Right lobe of liver (tissue), 6 donors: ENCODE measurements at regions not wholly inside any gene's neighbourhood (a gene's known extent, or its start where the extent isn't known, plus 50 kb on each side); places are given as distances from the start of the nearest gene placed in this dataset.

Source experiments
- ATAC-seq, 4 donors: fragments of 200-7000 bp; cut with Tn5 transposase; one replicate each; pipeline ENCODE4 v1.9.1; 2020; ENCODE audit warnings: mild to moderate bottlenecking in 4 of 4, moderate library complexity in 4 of 4
- DNase-seq, 3 donors: peaks; one replicate each; pipeline ENCODE4 v3.0.0-alpha.2; 2020
- H3K27ac ChIP-seq, 3 donors: fragments of 200-600 bp; one replicate each; pipeline ENCODE4 v1.8.0; 2022
- H3K27me3 ChIP-seq, 2 donors: fragments of 200-600 bp; one replicate each; pipeline ENCODE4 v1.8.0; 2022
- H3K36me3 ChIP-seq, 4 donors: fragments of 200-600 bp; sonication (generic) in 1 of 4; one replicate each; pipeline versions ENCODE4 v1.5.1 to v1.8.0; 2017 to 2022; ENCODE audit warnings: control low read depth in 1 of 4
- H3K4me1 ChIP-seq, 4 donors: fragments of 200-600 bp; sonication (generic) in 1 of 4; one replicate each; pipeline versions ENCODE4 v1.5.1 to v1.8.0; 2017 to 2022; ENCODE audit warnings: control low read depth in 1 of 4
- H3K4me3 ChIP-seq, 3 donors: fragments of 200-600 bp; one replicate each; pipeline ENCODE4 v1.8.0; 2022
- H3K9me3 ChIP-seq, 4 donors: fragments of 200-600 bp; sonication (generic) in 1 of 4; one replicate each; pipeline versions ENCODE4 v1.5.1 to v1.8.0; 2017 to 2022; ENCODE audit warnings: control low read depth in 1 of 4
- POLR2A ChIP-seq: fragments of 450-650 bp; IDR thresholded peaks from one replicate; pipeline ENCODE4 v1.6.1; 2017; ENCODE audit warnings: antibody characterized with exemption, mild to moderate bottlenecking
- WGBS: methylation state at CpG from one replicate; pipeline ENCODE4 v1.1.6; 2018; ENCODE audit warnings: low coverage, low lambda C conversion rate; ENCODE audit not compliant: insufficient coverage; ENCODE audit errors: missing lambda C conversion rate; 5-methylcytosine and 5-hydroxymethylcytosine counted together
- intact Hi-C, 2 donors: fragments of 100-400 bp; cut with DNase I; formaldehyde crosslinking; loops; one replicate each; pipeline versions ENCODE4 v1.11.2 to v1.14.1; 2022
- TF ChIP-seq, protein P1 (sequence below), 4 donors: fragments of 200-600 bp in 3 of 4; fragments of 450-650 bp in 1 of 4; IDR thresholded peaks; one replicate each; pipeline versions ENCODE4 v1.5.1 to v1.8.0; 2016 to 2022; ENCODE audit warnings: antibody characterized with exemption in 4 of 4, mild to moderate bottlenecking in 2 of 4
- donor health status: DM: no; HTN: yes; CAD: no.
- donor health status: DM: no; HTN: no; CAD: no.
- donor health status: DM: no; HTN: no; CAD: no.
- donor health status: DM: no; HTN: yes; CAD: no.
- donor health status: DM: no; HTN: yes; CAD: no.

DNA sequence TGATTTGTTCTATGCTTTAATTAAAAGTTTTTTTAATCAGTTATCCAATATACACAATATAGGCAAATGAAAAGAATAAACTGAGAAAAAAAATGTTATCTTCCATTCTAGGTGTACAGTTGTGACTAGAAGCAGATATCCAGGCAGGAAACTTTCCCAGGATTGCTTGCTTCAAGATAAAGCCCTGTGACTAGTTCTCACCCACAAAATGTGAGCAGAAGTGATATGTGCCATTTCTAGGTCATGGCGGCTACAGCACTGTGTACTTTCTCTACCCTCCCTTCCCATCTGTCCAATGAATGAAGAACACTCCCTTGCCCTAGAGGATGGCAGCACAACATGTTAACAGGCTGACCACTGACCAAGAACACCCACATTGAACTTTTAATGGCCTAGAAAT, 110.5 kb upstream of the STT3B start:
- Histone ChIP-seq H3K36me3 (no peaks in the 10 kb centered on the region), H3K27ac (no peak overlapping the region), H3K27me3 (no peaks in the 10 kb centered on the region), H3K4me3 (no peak overlapping the region), H3K9me3 (no peaks in the 10 kb centered on the region), H3K4me1 (no peaks in the 10 kb centered on the region)
- no peak for DNase-seq
- 100% methylated on average over 1 of the region's 1 CpG for WGBS
- TF ChIP-seq, protein P1, sequence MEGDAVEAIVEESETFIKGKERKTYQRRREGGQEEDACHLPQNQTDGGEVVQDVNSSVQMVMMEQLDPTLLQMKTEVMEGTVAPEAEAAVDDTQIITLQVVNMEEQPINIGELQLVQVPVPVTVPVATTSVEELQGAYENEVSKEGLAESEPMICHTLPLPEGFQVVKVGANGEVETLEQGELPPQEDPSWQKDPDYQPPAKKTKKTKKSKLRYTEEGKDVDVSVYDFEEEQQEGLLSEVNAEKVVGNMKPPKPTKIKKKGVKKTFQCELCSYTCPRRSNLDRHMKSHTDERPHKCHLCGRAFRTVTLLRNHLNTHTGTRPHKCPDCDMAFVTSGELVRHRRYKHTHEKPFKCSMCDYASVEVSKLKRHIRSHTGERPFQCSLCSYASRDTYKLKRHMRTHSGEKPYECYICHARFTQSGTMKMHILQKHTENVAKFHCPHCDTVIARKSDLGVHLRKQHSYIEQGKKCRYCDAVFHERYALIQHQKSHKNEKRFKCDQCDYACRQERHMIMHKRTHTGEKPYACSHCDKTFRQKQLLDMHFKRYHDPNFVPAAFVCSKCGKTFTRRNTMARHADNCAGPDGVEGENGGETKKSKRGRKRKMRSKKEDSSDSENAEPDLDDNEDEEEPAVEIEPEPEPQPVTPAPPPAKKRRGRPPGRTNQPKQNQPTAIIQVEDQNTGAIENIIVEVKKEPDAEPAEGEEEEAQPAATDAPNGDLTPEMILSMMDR (IDR thresholded peaks at IDR 0.05): no peak
- no peak for TF ChIP-seq POLR2A
- intact Hi-C loops: no loop called here
- ATAC-seq: no peak

DNA sequence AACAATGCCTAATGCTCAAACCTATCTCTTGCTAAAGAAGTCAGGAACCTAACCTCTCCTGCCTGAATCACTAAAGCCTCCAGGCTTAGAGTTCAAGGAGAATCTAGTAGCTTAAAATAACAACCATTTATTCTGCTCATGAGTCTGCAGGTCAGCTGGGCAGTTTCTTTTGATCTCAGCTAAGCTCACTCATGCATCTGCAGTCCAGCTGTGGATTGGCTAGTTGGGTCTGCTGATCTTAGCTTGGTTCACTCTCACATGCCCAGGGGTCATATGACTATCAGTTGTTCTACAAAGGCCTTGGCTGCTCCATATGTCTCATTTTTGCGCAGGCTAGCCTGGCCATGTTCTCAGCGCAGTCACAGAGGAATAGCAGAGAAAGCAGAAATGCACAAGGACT, 109.2 kb upstream of the STT3B start:
- DNase-seq (no peak), ATAC-seq (no peak)
- Histone ChIP-seq H3K36me3 (no peaks in the 10 kb centered on the region), H3K27me3 (no peaks in the 10 kb centered on the region), H3K4me1 (no peaks in the 10 kb centered on the region), H3K4me3 (no peak overlapping the region), H3K9me3 (no peaks in the 10 kb centered on the region), H3K27ac (no peak overlapping the region)
- intact Hi-C loops: no loop called here
- 94% methylated on average over 2 of the region's 2 CpGs for whole genome bisulfite sequencing
- no peak for TF ChIP-seq POLR2A
- TF ChIP-seq, protein P1 (IDR thresholded peaks at IDR 0.05): no peak

DNA sequence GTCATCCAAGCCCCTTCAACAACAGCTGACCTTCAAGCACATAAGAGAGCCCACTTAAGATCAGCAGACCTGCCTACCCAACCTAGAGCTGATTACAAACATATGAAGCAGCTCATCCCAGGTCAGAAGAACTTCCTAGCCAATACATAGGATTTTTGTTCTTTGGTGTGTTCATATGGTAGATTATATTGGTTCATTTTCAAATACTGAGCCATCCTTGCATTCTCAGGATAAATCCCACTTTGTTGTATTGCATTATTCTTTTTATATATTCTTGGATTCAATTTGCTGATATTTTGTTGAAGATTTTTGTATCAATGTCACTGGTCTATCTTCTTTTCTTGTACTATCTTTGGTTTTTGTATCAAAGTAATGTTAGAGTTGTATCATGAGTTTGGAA, 107.3 kb upstream of the STT3B start:
- ATAC-seq (no peak), DNase-seq (no peak)
- Histone ChIP-seq H3K4me1 (no peaks in the 10 kb centered on the region), H3K4me3 (no peak overlapping the region), H3K9me3 (no peaks in the 10 kb centered on the region), H3K36me3 (no peaks in the 10 kb centered on the region), H3K27ac (no peak overlapping the region), H3K27me3 (no peaks in the 10 kb centered on the region)
- TF ChIP-seq, protein P1 (IDR thresholded peaks at IDR 0.05): no peak
- TF ChIP-seq POLR2A: no peak
- intact Hi-C loops: no loop called here

DNA sequence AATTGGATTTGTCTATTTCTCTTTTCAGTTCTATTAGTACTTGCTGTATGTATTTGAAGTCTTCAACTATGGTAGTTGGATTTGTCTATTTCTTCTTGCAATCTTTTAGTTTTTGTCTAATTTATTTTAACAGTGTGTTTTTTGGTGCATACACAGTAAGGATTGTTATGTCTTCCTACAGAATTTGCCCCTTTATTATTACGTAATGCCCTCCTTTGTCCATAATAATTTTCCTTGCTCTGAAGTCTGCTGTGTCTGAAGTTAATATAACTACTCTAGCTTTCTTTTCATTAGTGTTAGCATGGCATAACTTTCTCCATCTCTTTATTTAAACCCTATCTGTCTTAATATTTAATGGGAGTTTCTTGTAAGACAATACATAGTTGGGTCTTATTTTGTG, 105.1 kb upstream of the STT3B start:
- TF ChIP-seq, protein P1 (IDR thresholded peaks at IDR 0.05): no peak
- TF ChIP-seq POLR2A: no peak
- no peak overlapping the region for H3K4me3 ChIP-seq
- H3K36me3 ChIP-seq: no peaks in the 10 kb centered on the region
- DNase-seq (no peak), ATAC-seq (no peak)
- WGBS: 63% methylated on average over 1 of the region's 1 CpG
- H3K4me1 ChIP-seq: no peaks in the 10 kb centered on the region
- no peaks in the 10 kb centered on the region for H3K9me3 ChIP-seq
- intact Hi-C loops: no loop called here
- H3K27ac ChIP-seq: no peak overlapping the region
- H3K27me3 ChIP-seq: no peaks in the 10 kb centered on the region

DNA sequence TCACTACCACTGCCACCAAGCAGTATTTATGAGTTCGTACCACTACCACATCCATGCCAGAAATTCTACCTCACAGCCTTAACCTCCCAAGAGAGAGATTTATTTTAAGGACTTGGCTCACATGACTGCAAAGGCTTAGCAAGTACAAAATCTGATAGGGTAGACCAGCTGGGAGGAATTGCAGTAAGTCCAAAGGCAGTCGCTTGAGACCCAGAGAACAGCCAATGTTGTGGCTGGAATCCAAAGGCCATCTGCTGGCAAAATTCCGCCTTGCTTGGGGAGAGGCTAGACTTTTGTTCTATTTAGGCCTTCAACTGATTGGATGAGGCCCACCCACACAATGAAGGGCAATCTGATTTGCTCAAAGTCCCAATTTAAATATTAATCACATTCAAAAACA, 101.4 kb upstream of the STT3B start:
- Histone ChIP-seq H3K9me3 (no peaks in the 10 kb centered on the region), H3K27ac (no peak overlapping the region), H3K36me3 (no peaks in the 10 kb centered on the region), H3K4me3 (no peak overlapping the region), H3K27me3 (no peaks in the 10 kb centered on the region), H3K4me1 (no peaks in the 10 kb centered on the region)
- intact Hi-C loops: no loop called here
- ATAC-seq (no peak), DNase-seq (no peak)
- 58% methylated on average over 3 of the region's 3 CpGs for WGBS
- TF ChIP-seq, protein P1 (IDR thresholded peaks at IDR 0.05): no peak
